ENCODE measurements at regions not wholly inside any gene's neighbourhood (a gene's known extent, or its start where the extent isn't known, plus 50 kb on each side); places are given as distances from the start of the nearest gene placed in this dataset.

GRCh38 chr5:158559643-158560042 is 540.1 kb downstream of the EBF1 start:
- Histone ChIP-seq H3K4me3 (no peak overlapping the region), H3K36me3 (no peaks in the 10 kb centered on the region), H3K27ac (no peak overlapping the region), H3K27me3 (no peaks in the 10 kb centered on the region), H3K4me1 (peaks cover 0 to 13% (median 4%) of the 10 kb centered on the region in 4 donors), H3K9me3 (no peaks in the 10 kb centered on the region)
- TF ChIP-seq POLR2AphosphoS5 (IDR thresholded peaks at IDR 0.05) (no peak), POLR2A (IDR thresholded peaks at IDR 0.05) (no peak), CTCF (IDR thresholded peaks at IDR 0.05) (no peak), EP300 (IDR thresholded peaks at IDR 0.05) (no peak)
- no peak for DNase-seq
- intact Hi-C loops (cut with DNase I; ENCODE audit: low total_unique reads) = no loop called here
- 77 to 92% (median 85%) methylated on average over 7 of the region's 7 CpGs for WGBS, 5 donors

- DNase-seq = no peak
- WGBS, 5 donors = 87 to 95% (median 90%) methylated on average over 4 of the region's 4 CpGs
- intact Hi-C loops (cut with DNase I; ENCODE audit: low total_unique reads) = no loop called here
- no peaks in the 10 kb centered on the region for H3K9me3 ChIP-seq
- H3K36me3 ChIP-seq = no peaks in the 10 kb centered on the region
- no peak overlapping the region for H3K4me3 ChIP-seq
- H3K4me1 ChIP-seq = peaks cover 0 to 13% (median 6%) of the 10 kb centered on the region in 4 donors
- H3K27ac ChIP-seq = no peak overlapping the region
- TF ChIP-seq POLR2A (IDR thresholded peaks at IDR 0.05) (no peak), EP300 (IDR thresholded peaks at IDR 0.05) (no peak), CTCF (IDR thresholded peaks at IDR 0.05) (no peak)
- H3K27me3 ChIP-seq = no peaks in the 10 kb centered on the region
These were observed 540.6 kb downstream of the EBF1 start for GRCh38 chr5:158559066-158559465.

GRCh38 chr5:158553962-158554336 is 545.8 kb downstream of the EBF1 start:
- Histone ChIP-seq H3K4me1 (peaks cover 0 to 7% (median 0%) of the 10 kb centered on the region in 4 donors), H3K27me3 (no peaks in the 10 kb centered on the region), H3K27ac (peak overlapping the region in 1 of 5 donors; percentile 7), H3K4me3 (no peak overlapping the region), H3K36me3 (no peaks in the 10 kb centered on the region), H3K9me3 (no peaks in the 10 kb centered on the region)
- intact Hi-C loops (cut with DNase I; ENCODE audit: low total_unique reads) = no loop called here
- 71 to 95% (median 90%) methylated on average over 5 of the region's 5 CpGs for WGBS, 5 donors
- TF ChIP-seq POLR2AphosphoS5 (IDR thresholded peaks at IDR 0.05) (no peak), EP300 (IDR thresholded peaks at IDR 0.05) (no peak), POLR2A (IDR thresholded peaks at IDR 0.05) (no peak), CTCF (IDR thresholded peaks at IDR 0.05) (no peak)
- DNase-seq = no peak

- Histone ChIP-seq H3K27me3 (no peaks in the 10 kb centered on the region), H3K4me1 (peaks cover 0 to 7% (median 0%) of the 10 kb centered on the region in 4 donors), H3K36me3 (no peaks in the 10 kb centered on the region), H3K4me3 (no peak overlapping the region), H3K27ac (peak overlapping the region in 3 of 5 donors; percentile 7 to 33 (median 10)), H3K9me3 (no peaks in the 10 kb centered on the region)
- peak in 1 of 2 donors; percentile 69 for DNase-seq
- TF ChIP-seq CTCF (IDR thresholded peaks at IDR 0.05) (no peak), POLR2AphosphoS5 (IDR thresholded peaks at IDR 0.05) (no peak), POLR2A (IDR thresholded peaks at IDR 0.05) (no peak), EP300 (IDR thresholded peaks at IDR 0.05) (no peak)
- WGBS, 5 donors = 43 to 70% (median 51%) methylated on average over 8 of the region's 8 CpGs
- intact Hi-C loops (cut with DNase I; ENCODE audit: low total_unique reads) = no loop called here
These were observed 546.3 kb downstream of the EBF1 start for GRCh38 chr5:158553195-158553961.
